GM10248 (cell line): ENCODE measurements at regions not wholly inside any gene's neighbourhood (a gene's known extent, or its start where the extent isn't known, plus 50 kb on each side); places are given as distances from the start of the nearest gene placed in this dataset.

Experiments used
- CTCF ChIA-PET: fragments of 300-600 bp; sonication (Branson Sonifier 250); formaldehyde crosslinking; extraction: SDS; loops from one replicate; lab custom pipeline; 2021; ENCODE audit warnings: antibody characterized with exemption; lab: Yijun Ruan, JAX
- POLR2A ChIA-PET: fragments of 350-650 bp; sonication (Branson Sonifier 250); formaldehyde crosslinking; extraction: SDS; loops from one replicate; lab custom pipeline; 2020; ENCODE audit warnings: antibody characterized with exemption; lab: Yijun Ruan, JAX
- DNase-seq: peaks from one replicate; pipeline ENCODE4 v3.0.0; 2012; ENCODE audit errors: extremely low spot score
- CTCF ChIP-seq: IDR thresholded peaks from 2 replicates; pipeline ENCODE4 v1.5.1; 2012; ENCODE audit warnings: mild to moderate bottlenecking, low read depth; ENCODE audit errors: extremely low read depth, missing control alignments, control extremely low read depth

- ChIA-PET CTCF (no interaction called here), POLR2A (no interaction called here)
- no peak for TF ChIP-seq CTCF
- DNase-seq = no peak
Observed at GRCh38 chr5:106940986-106941385, 729.8 kb downstream of the EFNA5 start.

GRCh38 chr5:106940301-106940846, 730.4 kb downstream of the EFNA5 start:
- no peak for DNase-seq
- CTCF ChIA-PET = no interaction called here
- POLR2A ChIA-PET = no interaction called here
- TF ChIP-seq CTCF = no peak

GRCh38 chr5:106923409-106923808, 747.3 kb downstream of the EFNA5 start:
- DNase-seq = no peak
- POLR2A ChIA-PET = no interaction called here
- CTCF ChIA-PET = no interaction called here
- no peak for TF ChIP-seq CTCF

- ChIA-PET CTCF (no interaction called here), POLR2A (no interaction called here)
- no peak for TF ChIP-seq CTCF
- no peak for DNase-seq
Observed at GRCh38 chr5:106921567-106921966, 749.2 kb downstream of the EFNA5 start.

GRCh38 chr5:106910486-106910885, 760.3 kb downstream of the EFNA5 start:
- CTCF ChIA-PET = no interaction called here
- no peak for DNase-seq
- TF ChIP-seq CTCF = no peak
- POLR2A ChIA-PET = no interaction called here

- POLR2A ChIA-PET = no interaction called here
- no peak for DNase-seq
- no peak for TF ChIP-seq CTCF
- CTCF ChIA-PET = no interaction called here
Observed at GRCh38 chr5:106909716-106910115, 761.0 kb downstream of the EFNA5 start.
